Uterus (tissue), 3 donors: ENCODE measurements at regions not wholly inside any gene's neighbourhood (a gene's known extent, or its start where the extent isn't known, plus 50 kb on each side); places are given as distances from the start of the nearest gene placed in this dataset.
A peak's percentile ranks its signal among the peaks of the same experiment; 100 is the strongest.

ENCODE experiments used
- DNase-seq, 2 donors: peaks; one replicate each; pipeline ENCODE4 v3.0.0-alpha.2; 2019 to 2020
- H3K27ac ChIP-seq, 2 donors: fragments of 200-600 bp; sonication (generic); 1 replicate in 1 of 2; 2 replicates in 1 of 2; pipeline ENCODE4 v1.5.1; 2016 to 2018
- H3K27me3 ChIP-seq, 2 donors: fragments of 200-600 bp; sonication (generic); one replicate each; pipeline ENCODE4 v1.5.1; 2018 to 2019; ENCODE audit warnings: control low read depth in 1 of 2
- H3K36me3 ChIP-seq, 2 donors: fragments of 200-600 bp; sonication (generic); one replicate each; pipeline ENCODE4 v1.5.1; 2019; ENCODE audit warnings: control low read depth in 1 of 2
- H3K4me1 ChIP-seq, 2 donors: fragments of 200-600 bp; sonication (generic); one replicate each; pipeline ENCODE4 v1.5.1; 2018 to 2019; ENCODE audit warnings: control low read depth in 1 of 2
- H3K4me3 ChIP-seq, 2 donors: fragments of 200-600 bp; sonication (generic); 1 replicate in 1 of 2; 2 replicates in 1 of 2; pipeline ENCODE4 v1.5.1; 2018 to 2019; ENCODE audit warnings: mild to moderate bottlenecking in 1 of 2
- H3K9me3 ChIP-seq, 2 donors: fragments of 200-600 bp; sonication (generic); one replicate each; pipeline ENCODE4 v1.5.1; 2019; ENCODE audit warnings: control low read depth in 1 of 2
- POLR2A ChIP-seq, 2 donors: fragments of 450-650 bp; IDR thresholded peaks; one replicate each; pipeline ENCODE4 v1.6.1; 2016; ENCODE audit warnings: antibody characterized with exemption in 2 of 2, mild to moderate bottlenecking in 1 of 2, moderate library complexity in 1 of 2
- intact Hi-C: fragments of 100-400 bp; cut with DNase I; formaldehyde crosslinking; loops from one replicate; pipeline ENCODE4 v1.15.1; 2023; ENCODE audit warnings: low total_unique reads
- TF ChIP-seq, protein P1 (sequence below), 4 experiments: fragments of 200-600 bp in 2 of 4; fragments of 450-650 bp in 2 of 4; sonication (generic) in 2 of 4; IDR thresholded peaks; one replicate each; pipeline ENCODE4 v1.5.1; 2016 to 2019; ENCODE audit warnings: antibody characterized with exemption in 4 of 4, mild to moderate bottlenecking in 2 of 4, moderate library complexity in 1 of 4
- donor health status: DM: yes; HTN: yes; CAD: no.

DNA sequence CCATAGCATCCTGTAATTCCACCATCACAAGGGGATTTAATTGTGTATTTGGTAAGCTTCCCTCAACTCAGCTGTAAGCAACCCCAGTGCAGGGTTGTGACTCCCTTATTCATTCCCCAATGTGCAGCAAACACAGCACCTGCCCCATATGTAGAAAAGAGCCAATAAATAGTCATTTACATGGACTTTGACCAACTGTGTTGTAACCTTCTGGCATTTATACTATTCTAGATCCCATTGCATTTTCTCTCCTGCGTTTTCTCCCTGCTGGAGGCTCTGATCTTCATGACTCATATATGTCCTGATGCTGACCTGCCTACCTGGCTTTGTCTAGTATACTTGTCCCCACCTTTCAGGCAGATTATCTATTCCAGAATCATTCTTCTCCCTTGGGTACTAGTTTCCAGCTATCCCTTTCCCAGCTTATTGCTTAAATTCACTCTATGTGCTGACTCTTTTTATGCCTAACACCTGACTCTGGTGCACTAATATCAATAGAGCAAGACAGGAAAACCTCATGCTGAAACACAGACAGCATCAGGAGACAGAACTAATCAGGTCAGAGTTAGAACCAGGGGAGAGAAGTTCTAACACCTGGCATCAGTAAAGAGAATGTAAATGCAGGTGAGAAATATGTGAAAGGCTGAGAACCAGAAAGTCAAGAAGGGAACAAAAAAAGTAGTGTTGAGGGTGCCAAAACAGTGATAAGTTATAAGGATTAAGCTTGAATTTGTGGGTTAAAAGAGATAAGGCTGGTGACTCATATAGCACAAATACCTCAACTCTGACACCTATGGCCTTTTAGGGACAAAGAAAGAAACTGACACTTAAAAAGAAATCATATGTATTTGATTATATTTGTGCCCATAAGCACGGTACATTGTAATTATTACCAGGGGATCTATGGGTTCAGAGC lies 402.7 kb downstream of the IPMK start:
- H3K4me3 ChIP-seq = no peak overlapping the region
- TF ChIP-seq, protein P1, sequence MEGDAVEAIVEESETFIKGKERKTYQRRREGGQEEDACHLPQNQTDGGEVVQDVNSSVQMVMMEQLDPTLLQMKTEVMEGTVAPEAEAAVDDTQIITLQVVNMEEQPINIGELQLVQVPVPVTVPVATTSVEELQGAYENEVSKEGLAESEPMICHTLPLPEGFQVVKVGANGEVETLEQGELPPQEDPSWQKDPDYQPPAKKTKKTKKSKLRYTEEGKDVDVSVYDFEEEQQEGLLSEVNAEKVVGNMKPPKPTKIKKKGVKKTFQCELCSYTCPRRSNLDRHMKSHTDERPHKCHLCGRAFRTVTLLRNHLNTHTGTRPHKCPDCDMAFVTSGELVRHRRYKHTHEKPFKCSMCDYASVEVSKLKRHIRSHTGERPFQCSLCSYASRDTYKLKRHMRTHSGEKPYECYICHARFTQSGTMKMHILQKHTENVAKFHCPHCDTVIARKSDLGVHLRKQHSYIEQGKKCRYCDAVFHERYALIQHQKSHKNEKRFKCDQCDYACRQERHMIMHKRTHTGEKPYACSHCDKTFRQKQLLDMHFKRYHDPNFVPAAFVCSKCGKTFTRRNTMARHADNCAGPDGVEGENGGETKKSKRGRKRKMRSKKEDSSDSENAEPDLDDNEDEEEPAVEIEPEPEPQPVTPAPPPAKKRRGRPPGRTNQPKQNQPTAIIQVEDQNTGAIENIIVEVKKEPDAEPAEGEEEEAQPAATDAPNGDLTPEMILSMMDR (IDR thresholded peaks at IDR 0.05) = no peak
- TF ChIP-seq POLR2A (IDR thresholded peaks at IDR 0.05) = no peak
- H3K36me3 ChIP-seq = no peaks in the 10 kb centered on the region
- no peaks in the 10 kb centered on the region for H3K9me3 ChIP-seq
- no peak for DNase-seq
- no peaks in the 10 kb centered on the region for H3K27me3 ChIP-seq
- H3K27ac ChIP-seq = no peak overlapping the region
- intact Hi-C loops = no loop called here
- no peaks in the 10 kb centered on the region for H3K4me1 ChIP-seq

DNA sequence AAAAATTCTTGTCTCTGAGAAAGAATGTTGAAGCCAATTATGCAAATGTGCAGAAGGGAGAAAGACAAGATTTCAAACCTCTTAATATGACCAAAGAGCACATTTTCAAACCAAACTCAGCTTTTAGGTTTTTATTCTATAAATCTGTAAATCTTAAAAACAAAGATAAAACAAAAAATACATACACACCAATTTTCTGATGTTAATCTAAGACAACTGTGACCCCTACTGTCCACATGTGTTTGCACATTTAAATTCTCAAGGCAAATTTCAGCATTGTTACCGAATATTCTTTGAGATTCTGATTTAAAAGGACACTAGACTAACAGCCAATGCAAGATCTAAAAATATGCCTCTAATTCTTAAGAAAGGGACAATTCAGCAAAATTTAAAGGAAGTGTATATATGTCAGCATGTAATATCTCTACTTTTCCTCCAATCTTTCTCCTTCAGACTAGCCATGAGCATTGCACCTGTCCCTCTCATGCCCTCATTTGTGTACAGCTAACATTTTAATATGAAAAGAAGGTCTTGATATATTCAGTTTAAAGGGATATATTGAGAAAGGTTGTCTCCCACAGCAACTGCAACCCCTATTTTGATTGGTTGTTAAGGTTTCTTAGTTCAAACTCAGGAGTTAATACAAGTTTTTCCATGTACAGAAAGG lies 417.9 kb downstream of the IPMK start:
- no peaks in the 10 kb centered on the region for H3K36me3 ChIP-seq
- no peaks in the 10 kb centered on the region for H3K9me3 ChIP-seq
- no peak overlapping the region for H3K27ac ChIP-seq
- H3K4me3 ChIP-seq = no peak overlapping the region
- intact Hi-C loops = no loop called here
- H3K4me1 ChIP-seq = no peaks in the 10 kb centered on the region
- DNase-seq = no peak
- no peak for TF ChIP-seq POLR2A (IDR thresholded peaks at IDR 0.05)
- TF ChIP-seq, protein P1 (IDR thresholded peaks at IDR 0.05) = peak in 1 of 4 experiments; percentile 23
- no peaks in the 10 kb centered on the region for H3K27me3 ChIP-seq

DNA sequence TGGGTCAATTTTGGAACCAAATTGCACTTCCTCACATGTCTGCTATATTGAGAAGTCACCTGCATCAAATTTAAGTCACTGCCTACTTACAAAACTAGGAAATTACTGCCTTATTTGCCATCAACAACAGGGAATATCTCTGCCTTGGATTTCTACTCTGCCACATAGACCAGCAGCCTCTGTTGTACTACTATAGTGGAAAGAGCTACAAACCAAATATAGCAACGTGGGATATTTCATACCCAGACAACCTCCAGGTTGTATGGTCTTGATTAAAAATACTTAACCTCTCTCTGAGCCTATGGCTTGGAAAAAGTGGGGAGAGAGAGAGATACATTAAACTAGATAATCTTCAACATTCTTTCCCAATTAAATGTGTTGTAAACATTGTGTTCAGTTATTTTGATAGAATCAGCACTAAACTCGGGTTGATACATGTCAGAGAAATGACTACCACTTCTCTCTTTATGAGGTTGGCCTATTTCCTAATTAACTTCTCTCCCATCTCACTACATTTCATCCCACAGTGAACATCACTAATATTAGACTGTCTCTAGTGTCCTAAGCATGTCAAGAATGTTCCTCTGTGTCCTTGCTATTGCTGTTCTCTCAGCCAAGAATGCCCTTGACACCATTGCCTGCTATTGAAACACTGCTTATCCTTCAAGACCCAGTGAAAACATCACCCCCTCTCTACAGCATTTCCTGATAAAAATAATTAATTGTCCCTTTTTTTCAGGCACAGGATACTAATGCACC lies 421.2 kb downstream of the IPMK start:
- H3K9me3 ChIP-seq = no peaks in the 10 kb centered on the region

DNA sequence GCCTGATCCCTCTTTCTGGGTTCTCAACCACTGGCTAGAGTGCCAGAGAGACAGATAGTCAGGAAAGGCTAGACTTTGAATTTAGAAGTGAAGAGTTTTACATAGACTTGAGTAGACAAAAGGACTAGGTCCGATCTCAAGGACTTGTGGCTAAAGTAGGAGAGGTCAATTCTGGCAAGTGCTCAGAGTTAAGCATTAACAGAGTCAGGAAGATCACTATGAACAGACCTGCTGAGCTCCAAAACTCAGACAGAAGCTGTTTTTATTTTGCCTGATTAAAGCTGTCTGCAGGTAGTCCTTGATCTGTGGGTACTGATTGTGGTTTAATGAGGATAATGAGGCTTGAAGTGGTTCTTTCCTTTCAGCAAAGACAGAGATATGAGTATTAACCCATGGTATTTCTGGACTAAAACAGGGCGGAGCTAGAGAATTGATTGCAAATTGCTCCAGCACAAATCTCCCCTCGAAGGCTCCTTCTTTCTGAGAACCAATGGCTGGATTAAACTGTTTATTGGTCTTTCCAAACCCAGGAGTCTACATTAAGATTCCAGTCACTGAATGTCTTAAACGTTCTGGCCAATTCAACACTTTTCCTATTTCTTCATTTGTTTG lies 423.2 kb downstream of the IPMK start:
- no peaks in the 10 kb centered on the region for H3K4me1 ChIP-seq
- intact Hi-C loops = no loop called here
- no peak overlapping the region for H3K4me3 ChIP-seq
- no peak for DNase-seq
- no peaks in the 10 kb centered on the region for H3K36me3 ChIP-seq
- TF ChIP-seq, protein P1 (IDR thresholded peaks at IDR 0.05) = no peak
- no peak for TF ChIP-seq POLR2A (IDR thresholded peaks at IDR 0.05)
- no peak overlapping the region for H3K27ac ChIP-seq
- no peaks in the 10 kb centered on the region for H3K9me3 ChIP-seq
- no peaks in the 10 kb centered on the region for H3K27me3 ChIP-seq

More for the DNA sequence above, 421.2 kb downstream of the IPMK start:
- Histone ChIP-seq H3K27ac (no peak overlapping the region), H3K4me3 (no peak overlapping the region), H3K36me3 (no peaks in the 10 kb centered on the region), H3K4me1 (no peaks in the 10 kb centered on the region), H3K27me3 (no peaks in the 10 kb centered on the region)
- intact Hi-C loops = no loop called here
- TF ChIP-seq, protein P1 (IDR thresholded peaks at IDR 0.05) = no peak
- TF ChIP-seq POLR2A (IDR thresholded peaks at IDR 0.05) = no peak
- no peak for DNase-seq
